Loucy (cell line): ENCODE measurements at regions not wholly inside any gene's neighbourhood (a gene's known extent, or its start where the extent isn't known, plus 50 kb on each side); places are given as distances from the start of the nearest gene placed in this dataset.

ENCODE experiments used
- H2AFZ ChIP-seq: fragments of 200-600 bp; sonication (generic); 2 replicates; pipeline ENCODE4 v1.6.0; 2016; ENCODE audit warnings: antibody characterized with exemption, mild to moderate bottlenecking, low read length, moderate library complexity
- H3F3A ChIP-seq: fragments of 200-600 bp; 2 replicates; pipeline ENCODE4 v1.6.0; 2016; ENCODE audit warnings: antibody characterized with exemption, low read depth, mild to moderate bottlenecking
- H3K27me3 ChIP-seq: fragments of 200-600 bp; sonication (generic); 2 replicates; pipeline ENCODE4 v1.6.1; 2014; ENCODE audit warnings: low read length, mild to moderate bottlenecking; ENCODE audit not compliant: insufficient read depth, poor library complexity, severe bottlenecking
- H3K36me3 ChIP-seq: fragments of 200-600 bp; sonication (generic); 2 replicates; pipeline ENCODE4 v1.6.1; 2016; ENCODE audit warnings: low read length; ENCODE audit not compliant: insufficient read depth
- H3K4me1 ChIP-seq: fragments of 200-600 bp; sonication (generic); 2 replicates; pipeline ENCODE4 v1.5.1; 2014; ENCODE audit warnings: low read length, mild to moderate bottlenecking; ENCODE audit not compliant: insufficient read depth, poor library complexity, severe bottlenecking
- H3K4me2 ChIP-seq: fragments of 200-600 bp; sonication (generic); 2 replicates; pipeline ENCODE4 v1.6.0; 2014; ENCODE audit warnings: antibody characterized with exemption, low read length, low read depth, mild to moderate bottlenecking; ENCODE audit not compliant: poor library complexity, severe bottlenecking
- H3K4me3 ChIP-seq: fragments of 200-600 bp; sonication (generic); 2 replicates; pipeline ENCODE4 v1.5.1; 2014; ENCODE audit warnings: low read length, mild to moderate bottlenecking, mixed read lengths; ENCODE audit not compliant: poor library complexity, severe bottlenecking
- H3K79me2 ChIP-seq: fragments of 200-600 bp; sonication (generic); 2 replicates; pipeline ENCODE4 v1.6.1; 2014; ENCODE audit warnings: low read length; ENCODE audit not compliant: insufficient read depth
- H3K9ac ChIP-seq: fragments of 200-600 bp; sonication (generic); 2 replicates; pipeline ENCODE4 v1.6.0; 2014; ENCODE audit warnings: mild to moderate bottlenecking, low read depth, low read length, moderate library complexity; ENCODE audit not compliant: poor library complexity, severe bottlenecking
- H3K9me2 ChIP-seq: fragments of 200-600 bp; sonication (generic); replicated peaks from 2 replicates; pipeline ENCODE4 v1.6.1; 2016; ENCODE audit warnings: low read depth, low read length, mixed read lengths
- H3K9me3 ChIP-seq: fragments of 200-600 bp; sonication (generic); 2 replicates; pipeline ENCODE4 v1.6.1; 2014; ENCODE audit warnings: mild to moderate bottlenecking, antibody characterized with exemption, low read length, low read depth; ENCODE audit not compliant: insufficient read depth
- H4K20me1 ChIP-seq: fragments of 200-600 bp; sonication (generic); 2 replicates; pipeline ENCODE4 v1.6.0; 2014; ENCODE audit warnings: antibody characterized with exemption, low read length, mild to moderate bottlenecking; ENCODE audit not compliant: insufficient read depth, poor library complexity, severe bottlenecking
- CTCF ChIP-seq: fragments of 200-600 bp; sonication (generic); conservative IDR thresholded peaks from 2 replicates; pipeline ENCODE4 v1.5.1; 2014; ENCODE audit warnings: mild to moderate bottlenecking, antibody characterized with exemption, low read length
- EZH2phosphoT487 ChIP-seq: fragments of 200-600 bp; IDR thresholded peaks from 2 replicates; pipeline ENCODE4 v1.6.1; 2018; ENCODE audit warnings: antibody characterized with exemption, mild to moderate bottlenecking, moderate library complexity, borderline replicate concordance

DNA sequence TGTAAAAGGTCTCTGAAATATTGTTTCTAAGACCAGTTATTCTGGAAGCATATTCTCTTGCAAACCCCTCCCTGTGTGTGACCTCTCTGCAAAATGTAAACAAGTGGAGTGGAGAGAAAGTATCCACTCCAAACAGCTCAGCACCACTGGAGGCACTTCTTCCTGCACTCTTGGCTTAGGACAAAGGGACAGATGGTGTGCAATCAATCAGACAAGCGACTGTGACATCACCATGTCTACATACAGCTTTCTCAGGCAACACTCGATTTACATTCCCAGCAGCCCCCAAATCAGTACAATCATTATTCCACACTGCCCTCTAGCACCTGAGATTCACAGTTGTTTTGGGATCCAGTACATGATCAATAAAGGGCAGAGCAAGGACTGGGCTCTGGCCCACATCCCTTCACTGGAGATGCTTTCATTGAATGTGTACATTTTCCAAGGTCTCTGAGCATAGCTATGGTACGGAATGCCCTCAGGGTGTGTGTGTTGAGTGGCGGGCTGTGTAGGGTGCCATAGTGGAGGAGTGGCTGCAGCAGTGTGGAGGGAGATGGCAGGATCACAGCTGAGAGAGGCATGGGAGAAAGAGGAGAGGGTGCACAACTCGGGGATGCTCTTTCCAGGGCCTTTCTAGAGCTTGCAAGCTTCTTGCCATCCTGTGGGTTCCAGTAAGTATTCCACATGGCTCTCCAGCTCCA lies 311.8 kb upstream of the ST6GAL2 start:
- H3K4me1 ChIP-seq: no peaks in the 10 kb centered on the region
- no peaks in the 10 kb centered on the region for H3K79me2 ChIP-seq
- H3K9me3 ChIP-seq: no peaks in the 10 kb centered on the region
- no peaks in the 10 kb centered on the region for H4K20me1 ChIP-seq
- no peak overlapping the region for H2AFZ ChIP-seq
- no peaks in the 10 kb centered on the region for H3K9me2 ChIP-seq
- no peak overlapping the region for H3K9ac ChIP-seq
- H3K4me3 ChIP-seq: no peak overlapping the region
- TF ChIP-seq EZH2phosphoT487 (no peak), CTCF (no peak)
- no peaks in the 10 kb centered on the region for H3F3A ChIP-seq
- no peak overlapping the region for H3K4me2 ChIP-seq
- no peaks in the 10 kb centered on the region for H3K27me3 ChIP-seq
- H3K36me3 ChIP-seq: no peaks in the 10 kb centered on the region

- Histone ChIP-seq H3K27me3 (no peaks in the 10 kb centered on the region), H3K9ac (no peak overlapping the region), H3K4me2 (no peak overlapping the region), H3K4me1 (peaks cover 6% of the 10 kb centered on the region), H3K36me3 (no peaks in the 10 kb centered on the region), H2AFZ (no peak overlapping the region), H3K79me2 (no peaks in the 10 kb centered on the region), H4K20me1 (no peaks in the 10 kb centered on the region), H3K9me2 (no peaks in the 10 kb centered on the region), H3K9me3 (no peaks in the 10 kb centered on the region), H3F3A (no peaks in the 10 kb centered on the region), H3K4me3 (no peak overlapping the region)
- TF ChIP-seq EZH2phosphoT487 (no peak), CTCF (no peak)
Observed at GRCh38 chr2:107202962-107203591, 317.1 kb upstream of the ST6GAL2 start.

DNA sequence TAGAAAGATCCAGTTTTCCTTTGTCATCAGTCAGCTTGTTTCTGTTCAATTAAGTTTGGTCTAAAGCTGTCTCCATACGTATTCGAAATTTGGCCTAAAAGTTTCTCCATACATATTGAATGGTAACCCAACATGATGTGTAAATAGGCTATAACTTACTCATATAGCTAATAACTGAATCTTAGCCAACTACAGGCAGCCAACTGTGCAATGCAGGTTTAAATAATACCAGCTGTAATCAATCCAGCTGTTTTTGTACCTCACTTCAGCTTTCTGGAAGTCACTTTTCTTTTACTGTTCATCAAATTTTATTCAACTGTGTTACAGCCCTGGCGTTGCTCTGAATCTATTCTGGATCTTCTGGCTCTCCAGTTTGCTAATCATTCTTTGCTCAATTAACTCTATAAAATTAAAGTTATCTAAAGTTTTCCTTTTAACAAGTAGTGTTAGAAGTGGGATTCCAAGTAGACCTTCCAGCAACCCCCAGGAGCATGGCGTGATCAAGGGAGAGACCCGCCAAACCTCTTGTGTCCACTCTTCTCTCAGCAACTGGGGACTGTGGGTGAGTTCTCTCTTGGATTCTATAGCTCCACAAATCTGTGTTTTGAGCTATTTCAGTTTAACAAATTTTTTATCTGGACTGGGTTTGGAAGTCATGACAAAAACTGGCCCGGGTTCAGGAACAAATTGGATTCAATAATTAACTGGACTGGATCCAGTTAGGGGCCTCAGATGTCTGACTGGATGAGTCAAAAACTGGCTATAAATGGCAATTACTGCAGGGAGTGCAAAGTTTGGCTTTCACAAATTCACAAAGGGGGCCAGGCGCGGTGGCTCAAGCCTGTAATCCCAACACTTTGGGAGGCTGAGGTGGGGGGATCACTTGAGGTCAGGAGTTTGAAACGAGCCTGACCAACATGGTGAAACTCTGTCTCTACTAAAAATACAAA lies 329.7 kb upstream of the ST6GAL2 start:
- H3K27me3 ChIP-seq: no peaks in the 10 kb centered on the region
- H2AFZ ChIP-seq: no peak overlapping the region
- no peak overlapping the region for H3K4me3 ChIP-seq
- no peaks in the 10 kb centered on the region for H3K4me1 ChIP-seq
- H4K20me1 ChIP-seq: no peaks in the 10 kb centered on the region
- H3K36me3 ChIP-seq: no peaks in the 10 kb centered on the region
- H3K9me2 ChIP-seq: no peaks in the 10 kb centered on the region
- no peak overlapping the region for H3K9ac ChIP-seq
- H3F3A ChIP-seq: no peaks in the 10 kb centered on the region
- H3K79me2 ChIP-seq: no peaks in the 10 kb centered on the region
- no peak overlapping the region for H3K4me2 ChIP-seq
- H3K9me3 ChIP-seq: no peaks in the 10 kb centered on the region
- no peak for TF ChIP-seq CTCF
- TF ChIP-seq EZH2phosphoT487: no peak
